ENCODE measurements at regions not wholly inside any gene's neighbourhood (a gene's known extent, or its start where the extent isn't known, plus 50 kb on each side); places are given as distances from the start of the nearest gene placed in this dataset.

GRCh38 chr4:3826247-3827172, 60.3 kb downstream of the ADRA2C start:
- Histone ChIP-seq H3K36me3 (ENCODE audit: control insufficient read depth in 1 of 2, insufficient read depth in 2 of 2, low read length in 2 of 2) (no peaks in the 10 kb centered on the region), H3K9me3 (ENCODE audit: control insufficient read depth in 1 of 2, low read length in 2 of 2) (no peaks in the 10 kb centered on the region), H3K27me3 (ENCODE audit: low read depth, low read length) (no peaks in the 10 kb centered on the region), H3K4me3 (ENCODE audit: low read depth in 1 of 2, low read length in 2 of 2) (no peak overlapping the region), H3K4me1 (ENCODE audit: control insufficient read depth in 1 of 2, insufficient read depth in 2 of 2, low read length in 2 of 2) (peaks cover 0 to 13% of the 10 kb centered on the region in 2 donors), H3K27ac (ENCODE audit: low read length) (no peak overlapping the region)

- H3K4me1 ChIP-seq (ENCODE audit: control insufficient read depth in 1 of 2, insufficient read depth in 2 of 2, low read length in 2 of 2): peaks cover 0 to 13% of the 10 kb centered on the region in 2 donors
- H3K36me3 ChIP-seq (ENCODE audit: control insufficient read depth in 1 of 2, insufficient read depth in 2 of 2, low read length in 2 of 2): no peaks in the 10 kb centered on the region
- no peaks in the 10 kb centered on the region for H3K9me3 ChIP-seq (ENCODE audit: control insufficient read depth in 1 of 2, low read length in 2 of 2)
- H3K27me3 ChIP-seq (ENCODE audit: low read depth, low read length): no peaks in the 10 kb centered on the region
- H3K4me3 ChIP-seq (ENCODE audit: low read depth in 1 of 2, low read length in 2 of 2): no peak overlapping the region
- no peak overlapping the region for H3K27ac ChIP-seq (ENCODE audit: low read length)
These were observed 61.7 kb downstream of the ADRA2C start for GRCh38 chr4:3827616-3828492.

GRCh38 chr4:3828546-3828945, 62.4 kb downstream of the ADRA2C start:
- Histone ChIP-seq H3K36me3 (ENCODE audit: control insufficient read depth in 1 of 2, insufficient read depth in 2 of 2, low read length in 2 of 2) (no peaks in the 10 kb centered on the region), H3K9me3 (ENCODE audit: control insufficient read depth in 1 of 2, low read length in 2 of 2) (no peaks in the 10 kb centered on the region), H3K4me3 (ENCODE audit: low read depth in 1 of 2, low read length in 2 of 2) (no peak overlapping the region), H3K27ac (ENCODE audit: low read length) (no peak overlapping the region), H3K4me1 (ENCODE audit: control insufficient read depth in 1 of 2, insufficient read depth in 2 of 2, low read length in 2 of 2) (peaks cover 0 to 13% of the 10 kb centered on the region in 2 donors), H3K27me3 (ENCODE audit: low read depth, low read length) (no peaks in the 10 kb centered on the region)

GRCh38 chr4:3829211-3829955, 63.2 kb downstream of the ADRA2C start:
- no peak overlapping the region for H3K27ac ChIP-seq (ENCODE audit: low read length)
- no peaks in the 10 kb centered on the region for H3K36me3 ChIP-seq (ENCODE audit: control insufficient read depth in 1 of 2, insufficient read depth in 2 of 2, low read length in 2 of 2)
- no peaks in the 10 kb centered on the region for H3K9me3 ChIP-seq (ENCODE audit: control insufficient read depth in 1 of 2, low read length in 2 of 2)
- H3K27me3 ChIP-seq (ENCODE audit: low read depth, low read length): no peaks in the 10 kb centered on the region
- no peak overlapping the region for H3K4me3 ChIP-seq (ENCODE audit: low read depth in 1 of 2, low read length in 2 of 2)
- peaks cover 0 to 13% of the 10 kb centered on the region in 2 donors for H3K4me1 ChIP-seq (ENCODE audit: control insufficient read depth in 1 of 2, insufficient read depth in 2 of 2, low read length in 2 of 2)

- no peaks in the 10 kb centered on the region for H3K27me3 ChIP-seq (ENCODE audit: low read depth, low read length)
- H3K9me3 ChIP-seq (ENCODE audit: control insufficient read depth in 1 of 2, low read length in 2 of 2): no peaks in the 10 kb centered on the region
- H3K4me3 ChIP-seq (ENCODE audit: low read depth in 1 of 2, low read length in 2 of 2): no peak overlapping the region
- no peak overlapping the region for H3K27ac ChIP-seq (ENCODE audit: low read length)
- no peaks in the 10 kb centered on the region for H3K36me3 ChIP-seq (ENCODE audit: control insufficient read depth in 1 of 2, insufficient read depth in 2 of 2, low read length in 2 of 2)
- H3K4me1 ChIP-seq (ENCODE audit: control insufficient read depth in 1 of 2, insufficient read depth in 2 of 2, low read length in 2 of 2): peaks cover 0 to 13% of the 10 kb centered on the region in 2 donors
These were observed 64.0 kb downstream of the ADRA2C start for GRCh38 chr4:3829956-3830773.

GRCh38 chr4:3830774-3831528, 64.8 kb downstream of the ADRA2C start:
- H3K27me3 ChIP-seq (ENCODE audit: low read depth, low read length): peaks cover 8% of the 10 kb centered on the region
- H3K4me3 ChIP-seq (ENCODE audit: low read depth in 1 of 2, low read length in 2 of 2): no peak overlapping the region
- no peaks in the 10 kb centered on the region for H3K9me3 ChIP-seq (ENCODE audit: control insufficient read depth in 1 of 2, low read length in 2 of 2)
- peaks cover 0 to 13% of the 10 kb centered on the region in 2 donors for H3K4me1 ChIP-seq (ENCODE audit: control insufficient read depth in 1 of 2, insufficient read depth in 2 of 2, low read length in 2 of 2)
- H3K36me3 ChIP-seq (ENCODE audit: control insufficient read depth in 1 of 2, insufficient read depth in 2 of 2, low read length in 2 of 2): no peaks in the 10 kb centered on the region
- H3K27ac ChIP-seq (ENCODE audit: low read length): no peak overlapping the region

GRCh38 chr4:3831529-3832150, 65.5 kb downstream of the ADRA2C start:
- Histone ChIP-seq H3K36me3 (ENCODE audit: control insufficient read depth in 1 of 2, insufficient read depth in 2 of 2, low read length in 2 of 2) (no peaks in the 10 kb centered on the region), H3K27me3 (ENCODE audit: low read depth, low read length) (peaks cover 12% of the 10 kb centered on the region), H3K27ac (ENCODE audit: low read length) (no peak overlapping the region), H3K9me3 (ENCODE audit: control insufficient read depth in 1 of 2, low read length in 2 of 2) (no peaks in the 10 kb centered on the region), H3K4me3 (ENCODE audit: low read depth in 1 of 2, low read length in 2 of 2) (no peak overlapping the region), H3K4me1 (ENCODE audit: control insufficient read depth in 1 of 2, insufficient read depth in 2 of 2, low read length in 2 of 2) (peaks cover 0 to 13% of the 10 kb centered on the region in 2 donors)

- no peak overlapping the region for H3K4me3 ChIP-seq (ENCODE audit: low read depth in 1 of 2, low read length in 2 of 2)
- no peaks in the 10 kb centered on the region for H3K36me3 ChIP-seq (ENCODE audit: control insufficient read depth in 1 of 2, insufficient read depth in 2 of 2, low read length in 2 of 2)
- H3K27me3 ChIP-seq (ENCODE audit: low read depth, low read length): peaks cover 12% of the 10 kb centered on the region
- H3K4me1 ChIP-seq (ENCODE audit: control insufficient read depth in 1 of 2, insufficient read depth in 2 of 2, low read length in 2 of 2): peaks cover 0 to 4% of the 10 kb centered on the region in 2 donors
- no peaks in the 10 kb centered on the region for H3K9me3 ChIP-seq (ENCODE audit: control insufficient read depth in 1 of 2, low read length in 2 of 2)
- no peak overlapping the region for H3K27ac ChIP-seq (ENCODE audit: low read length)
These were observed 66.5 kb downstream of the ADRA2C start for GRCh38 chr4:3832536-3833220.

- no peaks in the 10 kb centered on the region for H3K4me1 ChIP-seq (ENCODE audit: control insufficient read depth in 1 of 2, insufficient read depth in 2 of 2, low read length in 2 of 2)
- peaks cover 0 to 3% of the 10 kb centered on the region in 2 donors for H3K9me3 ChIP-seq (ENCODE audit: control insufficient read depth in 1 of 2, low read length in 2 of 2)
- H3K27ac ChIP-seq (ENCODE audit: low read length): no peak overlapping the region
- peaks cover 12% of the 10 kb centered on the region for H3K27me3 ChIP-seq (ENCODE audit: low read depth, low read length)
- H3K4me3 ChIP-seq (ENCODE audit: low read depth in 1 of 2, low read length in 2 of 2): no peak overlapping the region
- H3K36me3 ChIP-seq (ENCODE audit: control insufficient read depth in 1 of 2, insufficient read depth in 2 of 2, low read length in 2 of 2): no peaks in the 10 kb centered on the region
These were observed 67.3 kb downstream of the ADRA2C start for GRCh38 chr4:3833326-3833989.

All from muscle layer of duodenum (tissue), 2 donors.